Prostate gland (tissue), 2 donors: ENCODE measurements at regions not wholly inside any gene's neighbourhood (a gene's known extent, or its start where the extent isn't known, plus 50 kb on each side); places are given as distances from the start of the nearest gene placed in this dataset.

Source experiments
- DNase-seq: peaks from one replicate; pipeline ENCODE4 v3.0.0-alpha.2; 2019; ENCODE audit warnings: low spot score
- H3K27ac ChIP-seq, 2 donors: fragments of 200-600 bp; sonication (generic); 2 replicates each; pipeline ENCODE4 v1.5.1; 2017 to 2019
- H3K27me3 ChIP-seq: fragments of 200-600 bp; sonication (generic); replicated peaks from 2 replicates; pipeline ENCODE4 v1.5.1; 2019; ENCODE audit not compliant: insufficient read depth
- H3K36me3 ChIP-seq, 2 donors: fragments of 200-600 bp; sonication (generic); 1 replicate in 1 of 2; 2 replicates in 1 of 2; pipeline versions ENCODE4 v1.5.1 to v1.8.1; 2017 to 2019
- H3K4me1 ChIP-seq: fragments of 200-600 bp; sonication (generic); replicated peaks from 2 replicates; pipeline ENCODE4 v1.5.1; 2019
- H3K4me3 ChIP-seq, 2 donors: fragments of 200-600 bp; sonication (generic); 2 replicates each; pipeline ENCODE4 v1.5.1; 2017 to 2019
- H3K9me3 ChIP-seq: fragments of 200-600 bp; sonication (generic); 2 replicates; pipeline ENCODE4 v1.5.1; 2017
- POLR2A ChIP-seq: fragments of 450-650 bp; IDR thresholded peaks from one replicate; pipeline ENCODE4 v1.6.1; 2016; ENCODE audit warnings: antibody characterized with exemption, mild to moderate bottlenecking
- POLR2AphosphoS5 ChIP-seq: sonication (generic); formaldehyde crosslinking; IDR thresholded peaks from one replicate; pipeline ENCODE4 v1.6.1; 2017; ENCODE audit warnings: antibody characterized with exemption
- WGBS: methylation state at CpG from one replicate; pipeline ENCODE4 v1.1.5; 2018; 5-methylcytosine and 5-hydroxymethylcytosine counted together
- intact Hi-C: fragments of 100-400 bp; cut with DNase I; formaldehyde crosslinking; loops from one replicate; pipeline ENCODE4 v1.14.2; 2022
- TF ChIP-seq, protein P1 (sequence below), 4 experiments: fragments of 200-600 bp in 2 of 4; fragments of 450-650 bp in 2 of 4; sonication (generic) in 2 of 4; IDR thresholded peaks; 1 replicate in 3 of 4; 2 replicates in 1 of 4; pipeline ENCODE4 v1.5.1; 2016 to 2019; ENCODE audit warnings: antibody characterized with exemption in 4 of 4, mild to moderate bottlenecking in 2 of 4, moderate library complexity in 2 of 4

DNA sequence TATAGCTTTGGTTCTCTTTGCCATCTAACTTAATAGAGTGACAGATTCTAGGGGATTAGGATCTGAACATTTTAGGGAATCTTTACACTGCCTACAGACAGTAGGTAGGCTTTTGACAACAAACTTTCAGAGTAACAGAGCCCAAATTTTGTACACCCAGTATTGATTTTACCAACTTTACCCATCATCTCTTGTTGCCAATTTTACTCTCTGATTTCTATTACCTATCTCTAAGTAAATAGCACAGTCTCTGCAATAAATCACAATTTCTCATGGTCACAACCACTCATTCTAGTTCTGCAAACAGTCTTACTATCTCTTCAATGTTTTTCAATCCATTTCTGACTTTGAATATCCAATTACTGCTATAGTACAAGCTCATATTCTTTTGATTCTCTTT is 1097.6 kb upstream of the PHF14 start:
- no peak overlapping the region for H3K4me3 ChIP-seq
- no peak for DNase-seq
- no peak overlapping the region for H3K27ac ChIP-seq
- no peaks in the 10 kb centered on the region for H3K27me3 ChIP-seq
- H3K4me1 ChIP-seq, result no peaks in the 10 kb centered on the region
- TF ChIP-seq POLR2A (no peak), POLR2AphosphoS5 (no peak)
- TF ChIP-seq, protein P1, sequence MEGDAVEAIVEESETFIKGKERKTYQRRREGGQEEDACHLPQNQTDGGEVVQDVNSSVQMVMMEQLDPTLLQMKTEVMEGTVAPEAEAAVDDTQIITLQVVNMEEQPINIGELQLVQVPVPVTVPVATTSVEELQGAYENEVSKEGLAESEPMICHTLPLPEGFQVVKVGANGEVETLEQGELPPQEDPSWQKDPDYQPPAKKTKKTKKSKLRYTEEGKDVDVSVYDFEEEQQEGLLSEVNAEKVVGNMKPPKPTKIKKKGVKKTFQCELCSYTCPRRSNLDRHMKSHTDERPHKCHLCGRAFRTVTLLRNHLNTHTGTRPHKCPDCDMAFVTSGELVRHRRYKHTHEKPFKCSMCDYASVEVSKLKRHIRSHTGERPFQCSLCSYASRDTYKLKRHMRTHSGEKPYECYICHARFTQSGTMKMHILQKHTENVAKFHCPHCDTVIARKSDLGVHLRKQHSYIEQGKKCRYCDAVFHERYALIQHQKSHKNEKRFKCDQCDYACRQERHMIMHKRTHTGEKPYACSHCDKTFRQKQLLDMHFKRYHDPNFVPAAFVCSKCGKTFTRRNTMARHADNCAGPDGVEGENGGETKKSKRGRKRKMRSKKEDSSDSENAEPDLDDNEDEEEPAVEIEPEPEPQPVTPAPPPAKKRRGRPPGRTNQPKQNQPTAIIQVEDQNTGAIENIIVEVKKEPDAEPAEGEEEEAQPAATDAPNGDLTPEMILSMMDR (IDR thresholded peaks at IDR 0.05), result no peak
- intact Hi-C loops, result no loop called here
- no peaks in the 10 kb centered on the region for H3K9me3 ChIP-seq
- H3K36me3 ChIP-seq, result no peaks in the 10 kb centered on the region

DNA sequence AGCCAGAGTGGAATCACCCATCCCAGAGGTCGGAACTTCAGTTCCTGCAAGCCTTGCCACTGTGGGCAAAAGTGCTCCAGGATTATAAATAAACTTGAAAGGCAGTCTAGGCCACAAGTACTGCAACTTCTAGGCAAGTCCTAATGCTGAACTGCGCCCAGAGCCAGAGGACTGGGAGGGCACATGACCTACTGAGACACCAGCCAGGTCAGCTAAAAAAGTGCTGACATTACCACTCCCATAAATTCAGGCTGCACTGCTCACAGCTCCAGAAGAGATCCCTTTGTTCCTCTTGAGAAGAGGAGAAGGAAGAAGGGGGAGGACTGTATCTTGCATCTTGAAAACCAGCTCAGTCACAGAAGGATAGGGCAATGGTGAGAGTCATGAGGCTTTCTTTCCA is 1084.1 kb upstream of the PHF14 start:
- H3K36me3 ChIP-seq, result no peaks in the 10 kb centered on the region
- WGBS, result 37% methylated on average over 2 of the region's 2 CpGs
- intact Hi-C loops, result no loop called here
- no peaks in the 10 kb centered on the region for H3K27me3 ChIP-seq
- no peaks in the 10 kb centered on the region for H3K9me3 ChIP-seq
- no peaks in the 10 kb centered on the region for H3K4me1 ChIP-seq
- no peak for DNase-seq
- no peak for TF ChIP-seq POLR2A
- no peak for TF ChIP-seq POLR2AphosphoS5
- TF ChIP-seq, protein P1 (IDR thresholded peaks at IDR 0.05), result no peak
- no peak overlapping the region for H3K27ac ChIP-seq
- H3K4me3 ChIP-seq, result no peak overlapping the region

DNA sequence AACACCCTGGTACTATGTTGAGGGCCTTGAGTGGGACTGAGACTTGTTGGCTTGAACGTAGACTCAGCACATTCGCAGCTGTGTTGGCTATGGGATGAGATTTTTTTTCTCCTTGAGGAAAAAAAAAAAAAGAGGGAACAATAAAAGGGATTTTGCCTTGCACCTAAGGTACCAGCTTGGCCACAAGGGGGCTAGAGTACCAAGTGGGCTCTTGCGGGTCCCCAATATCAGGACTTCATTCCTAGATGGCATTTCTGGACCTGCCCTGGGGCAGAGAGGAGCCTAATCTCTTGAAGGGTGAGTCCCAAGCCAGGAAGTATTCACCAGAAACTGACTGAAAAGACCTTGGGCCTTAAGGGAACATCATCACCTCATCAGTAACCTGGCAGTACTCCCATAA is 1083.6 kb upstream of the PHF14 start:
- intact Hi-C loops, result no loop called here
- H3K36me3 ChIP-seq, result no peaks in the 10 kb centered on the region
- no peak overlapping the region for H3K27ac ChIP-seq
- no peak for DNase-seq
- H3K9me3 ChIP-seq, result no peaks in the 10 kb centered on the region
- no peak overlapping the region for H3K4me3 ChIP-seq
- H3K27me3 ChIP-seq, result no peaks in the 10 kb centered on the region
- TF ChIP-seq, protein P1 (IDR thresholded peaks at IDR 0.05), result no peak
- TF ChIP-seq POLR2A, result no peak
- TF ChIP-seq POLR2AphosphoS5, result no peak
- H3K4me1 ChIP-seq, result no peaks in the 10 kb centered on the region
- WGBS, result 92% methylated on average over 3 of the region's 3 CpGs

DNA sequence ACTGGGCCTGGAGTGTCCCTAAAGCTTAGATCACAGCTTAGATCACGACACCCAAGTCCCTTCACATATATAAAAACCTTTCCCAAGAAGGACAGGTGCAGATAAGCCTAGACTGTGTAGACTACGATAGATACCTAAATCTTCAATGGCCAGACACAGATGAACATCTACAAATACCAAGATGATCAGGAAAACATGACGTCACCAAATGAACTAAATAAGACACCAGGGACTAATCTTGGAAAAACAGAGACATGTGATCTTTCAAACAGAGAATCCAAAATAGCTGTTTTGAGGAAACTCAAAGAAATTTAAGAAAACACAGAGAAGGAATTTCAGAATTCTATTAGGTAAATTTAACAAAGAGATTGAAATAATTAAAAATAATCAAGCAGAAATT is 1082.6 kb upstream of the PHF14 start:
- Histone ChIP-seq H3K4me3 (no peak overlapping the region), H3K4me1 (no peaks in the 10 kb centered on the region), H3K9me3 (no peaks in the 10 kb centered on the region), H3K27ac (no peak overlapping the region), H3K27me3 (no peaks in the 10 kb centered on the region), H3K36me3 (no peaks in the 10 kb centered on the region)
- TF ChIP-seq POLR2A (no peak), POLR2AphosphoS5 (no peak)
- TF ChIP-seq, protein P1 (IDR thresholded peaks at IDR 0.05), result no peak
- DNase-seq, result no peak
- 73% methylated on average over 3 of the region's 3 CpGs for WGBS
- intact Hi-C loops, result no loop called here

DNA sequence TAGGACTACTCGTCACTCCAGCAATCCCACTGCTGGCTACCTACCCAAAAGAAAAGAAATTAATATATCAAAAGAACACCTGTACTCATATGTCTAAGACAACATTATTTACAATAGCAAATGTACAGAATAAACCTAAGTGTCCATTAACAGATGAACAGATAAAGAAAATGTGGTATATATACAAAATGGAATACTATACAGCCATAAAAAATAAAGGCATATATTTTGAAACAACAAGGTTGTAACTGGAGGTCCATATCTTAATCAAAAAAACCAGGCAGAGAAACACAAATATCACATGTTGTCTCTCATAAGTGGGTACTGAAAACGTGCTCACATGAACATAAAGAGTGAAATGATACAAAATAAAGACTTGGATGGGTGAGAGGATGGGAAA is 1073.3 kb upstream of the PHF14 start:
- H3K36me3 ChIP-seq, result no peaks in the 10 kb centered on the region
- 89% methylated on average over 2 of the region's 2 CpGs for WGBS
- H3K4me3 ChIP-seq, result no peak overlapping the region
- H3K27me3 ChIP-seq, result no peaks in the 10 kb centered on the region
- DNase-seq, result no peak
- no peak overlapping the region for H3K27ac ChIP-seq
- intact Hi-C loops, result no loop called here
- H3K4me1 ChIP-seq, result no peaks in the 10 kb centered on the region
- no peaks in the 10 kb centered on the region for H3K9me3 ChIP-seq
- TF ChIP-seq POLR2AphosphoS5, result no peak
- no peak for TF ChIP-seq POLR2A
- TF ChIP-seq, protein P1 (IDR thresholded peaks at IDR 0.05), result no peak
